ENCODE measurements at regions not wholly inside any gene's neighbourhood (a gene's known extent, or its start where the extent isn't known, plus 50 kb on each side); places are given as distances from the start of the nearest gene placed in this dataset.

DNA sequence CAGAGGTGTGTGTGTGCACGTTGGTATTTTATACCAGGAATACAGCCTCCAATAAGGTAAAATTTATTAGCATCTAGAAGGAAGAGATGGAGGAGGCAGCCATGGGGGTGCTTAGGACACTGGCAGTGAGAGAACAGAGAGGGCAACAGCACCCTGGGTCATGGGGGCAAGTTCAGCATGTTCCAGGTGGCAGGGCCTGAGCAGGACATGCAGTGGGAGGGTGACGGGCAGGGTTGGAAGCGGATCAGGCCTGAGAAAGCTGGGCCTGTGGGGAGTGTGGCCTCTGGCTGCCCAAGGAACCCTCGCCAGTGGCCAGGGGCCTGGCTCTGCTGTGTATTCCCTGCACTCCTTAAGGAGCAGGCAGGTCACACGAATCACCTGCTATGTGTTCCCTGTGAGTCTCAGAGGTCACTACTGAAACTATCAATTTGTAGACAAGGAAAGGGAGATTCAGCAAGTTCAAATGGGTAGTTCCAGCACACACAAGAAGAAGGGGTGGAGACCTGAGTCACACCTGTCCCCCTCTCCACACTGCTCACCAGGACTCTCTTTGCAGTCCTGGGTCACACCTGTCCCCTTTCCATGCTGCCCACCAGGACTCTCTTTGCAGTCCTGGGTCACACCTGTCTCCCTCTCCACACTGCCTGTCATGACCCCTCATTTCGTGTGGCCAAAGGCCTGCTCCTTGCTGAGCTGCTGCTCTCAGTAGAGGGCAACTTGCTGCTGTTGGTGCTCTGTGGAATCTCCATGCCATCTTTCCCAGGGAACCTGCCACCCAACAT, 463.9 kb upstream of the HS6ST1 start:
- no peak for DNase-seq (ENCODE audit: insufficient read length, low spot score)
- TF ChIP-seq PAX5 (IDR thresholded peaks at IDR 0.05; ENCODE audit: insufficient read depth, low read length, severe bottlenecking) (no peak), TAF1 (IDR thresholded peaks at IDR 0.05; ENCODE audit: low read depth, low read length) (no peak), POLR2A (IDR thresholded peaks at IDR 0.05; ENCODE audit: low read depth, low read length) (no peak), POU2F2 (IDR thresholded peaks at IDR 0.05; ENCODE audit: low read depth, low read length) (no peak), POLR2AphosphoS5 (IDR thresholded peaks at IDR 0.05; ENCODE audit: low read depth, low read length) (no peak), SPI1 (IDR thresholded peaks at IDR 0.05; ENCODE audit: low read depth, low read length) (no peak)
- no peak for FAIRE-seq

DNA sequence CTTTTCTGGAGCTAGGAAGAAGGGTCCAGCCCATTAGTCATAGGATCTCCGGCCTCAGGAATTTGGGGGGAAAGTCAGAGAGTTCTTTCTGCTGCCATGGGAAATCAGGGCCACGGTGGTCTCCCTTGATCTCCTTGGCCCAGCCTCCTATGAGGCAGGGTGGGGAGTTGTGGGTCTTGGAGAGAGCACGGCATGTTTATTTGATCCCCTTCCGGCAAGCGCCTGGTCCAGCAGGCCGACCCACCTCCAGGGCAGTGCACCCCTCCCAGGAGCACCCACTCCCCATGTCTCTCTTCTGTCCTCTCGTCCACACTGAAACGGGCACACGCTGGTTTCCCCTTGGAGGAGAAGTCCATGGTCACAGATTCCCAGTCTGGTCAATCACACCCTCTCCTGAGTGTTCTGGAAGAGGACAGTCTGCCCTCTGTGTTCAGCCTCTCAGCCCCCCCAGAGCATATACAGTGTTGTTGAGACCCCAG, 464.6 kb upstream of the HS6ST1 start:
- TF ChIP-seq PAX5 (IDR thresholded peaks at IDR 0.05; ENCODE audit: insufficient read depth, low read length, severe bottlenecking) = no peak
- no peak for TF ChIP-seq TAF1 (IDR thresholded peaks at IDR 0.05; ENCODE audit: low read depth, low read length)
- no peak for TF ChIP-seq POLR2AphosphoS5 (IDR thresholded peaks at IDR 0.05; ENCODE audit: low read depth, low read length)
- TF ChIP-seq POU2F2 (IDR thresholded peaks at IDR 0.05; ENCODE audit: low read depth, low read length) = no peak
- no peak for TF ChIP-seq POLR2A (IDR thresholded peaks at IDR 0.05; ENCODE audit: low read depth, low read length)
- no peak for TF ChIP-seq SPI1 (IDR thresholded peaks at IDR 0.05; ENCODE audit: low read depth, low read length)
- DNase-seq (ENCODE audit: insufficient read length, low spot score) (no peak), FAIRE-seq (no peak)

DNA sequence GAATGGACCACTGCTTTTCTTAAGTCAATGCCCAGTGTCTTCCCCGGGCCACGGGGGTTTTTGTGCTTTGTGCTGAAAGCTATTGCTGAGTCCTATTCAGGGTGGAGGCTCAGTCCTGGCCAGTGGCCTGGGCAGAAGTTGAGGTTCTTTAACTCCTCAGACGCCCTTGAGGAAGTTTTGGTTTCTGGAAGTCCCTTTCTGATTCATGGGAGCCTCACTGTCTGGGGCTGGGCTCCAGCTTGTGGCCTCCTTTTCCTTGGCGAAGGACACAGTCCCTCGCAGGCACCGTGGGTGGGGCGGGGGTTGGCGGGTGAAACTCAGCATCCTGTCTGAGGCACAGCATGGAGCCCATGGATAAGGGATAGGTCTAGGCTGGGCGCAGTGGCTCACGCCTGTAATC, 465.2 kb upstream of the HS6ST1 start:
- DNase-seq (ENCODE audit: insufficient read length, low spot score) (no peak), FAIRE-seq (no peak)
- TF ChIP-seq PAX5 (IDR thresholded peaks at IDR 0.05; ENCODE audit: insufficient read depth, low read length, severe bottlenecking) = no peak
- no peak for TF ChIP-seq SPI1 (IDR thresholded peaks at IDR 0.05; ENCODE audit: low read depth, low read length)

DNA sequence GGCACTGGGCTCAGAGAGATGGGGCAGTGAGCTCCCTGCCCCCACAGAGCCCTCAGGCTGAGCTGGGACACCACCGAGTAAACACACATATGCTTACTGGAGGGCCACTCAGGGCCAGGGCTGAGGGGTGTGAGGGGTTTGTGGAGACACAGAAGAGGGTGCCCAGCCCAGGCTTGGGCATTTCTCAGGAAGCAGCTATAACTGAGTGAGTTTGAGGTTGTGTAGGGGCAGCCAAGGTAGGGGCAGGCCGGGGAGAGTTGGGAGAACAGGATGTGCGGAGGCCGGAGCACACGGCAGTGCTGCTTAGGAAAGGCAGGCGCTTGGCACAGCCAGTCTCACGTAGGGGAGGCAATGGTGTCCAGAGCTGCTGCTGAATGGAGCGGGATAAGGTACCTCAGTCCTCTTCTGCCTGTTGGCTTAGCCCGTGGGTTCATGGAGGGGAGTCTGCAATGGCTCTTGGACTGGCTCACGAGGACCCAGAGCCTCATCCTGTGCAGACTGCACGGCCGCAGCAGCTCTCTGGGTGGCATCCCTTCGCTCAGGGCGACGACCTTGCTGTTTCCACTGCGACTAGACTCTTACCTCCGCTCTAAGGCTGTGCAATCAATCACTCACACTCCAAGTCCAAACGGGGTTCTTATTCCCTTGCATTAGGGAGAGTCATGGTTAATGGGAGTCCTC, 466.1 kb upstream of the HS6ST1 start:
- DNase-seq (ENCODE audit: insufficient read length, low spot score) (no peak), FAIRE-seq (no peak)
- TF ChIP-seq POLR2A (IDR thresholded peaks at IDR 0.05; ENCODE audit: low read depth, low read length) (no peak), POLR2AphosphoS5 (IDR thresholded peaks at IDR 0.05; ENCODE audit: low read depth, low read length) (no peak), SPI1 (IDR thresholded peaks at IDR 0.05; ENCODE audit: low read depth, low read length) (no peak), TAF1 (IDR thresholded peaks at IDR 0.05; ENCODE audit: low read depth, low read length) (no peak), POU2F2 (IDR thresholded peaks at IDR 0.05; ENCODE audit: low read depth, low read length) (no peak), PAX5 (IDR thresholded peaks at IDR 0.05; ENCODE audit: insufficient read depth, low read length, severe bottlenecking) (no peak)

DNA sequence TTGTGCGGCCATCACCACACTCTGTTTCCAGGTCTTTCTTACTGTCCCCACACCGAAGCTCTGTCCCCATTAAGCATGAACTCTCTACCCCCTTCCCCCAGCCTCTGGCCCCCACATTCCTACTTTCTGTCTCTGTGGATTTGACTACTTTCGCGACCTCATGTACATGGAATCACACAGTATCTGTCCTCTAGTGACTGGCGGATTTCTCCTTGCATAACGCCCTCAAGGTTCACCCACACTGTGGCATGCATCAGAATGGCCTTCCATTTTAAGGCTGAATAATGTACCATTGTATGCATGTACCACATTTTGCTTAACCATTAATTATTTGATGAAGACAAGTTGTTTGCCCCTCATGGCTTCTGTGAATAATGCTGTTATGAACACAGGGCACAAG, 467.6 kb upstream of the HS6ST1 start:
- TF ChIP-seq POLR2AphosphoS5 (IDR thresholded peaks at IDR 0.05; ENCODE audit: low read depth, low read length) = no peak
- no peak for TF ChIP-seq POLR2A (IDR thresholded peaks at IDR 0.05; ENCODE audit: low read depth, low read length)
- no peak for TF ChIP-seq PAX5 (IDR thresholded peaks at IDR 0.05; ENCODE audit: insufficient read depth, low read length, severe bottlenecking)
- TF ChIP-seq SPI1 (IDR thresholded peaks at IDR 0.05; ENCODE audit: low read depth, low read length) = no peak
- TF ChIP-seq POU2F2 (IDR thresholded peaks at IDR 0.05; ENCODE audit: low read depth, low read length) = no peak
- no peak for TF ChIP-seq TAF1 (IDR thresholded peaks at IDR 0.05; ENCODE audit: low read depth, low read length)
- no peak for DNase-seq (ENCODE audit: insufficient read length, low spot score)
- FAIRE-seq = no peak

DNA sequence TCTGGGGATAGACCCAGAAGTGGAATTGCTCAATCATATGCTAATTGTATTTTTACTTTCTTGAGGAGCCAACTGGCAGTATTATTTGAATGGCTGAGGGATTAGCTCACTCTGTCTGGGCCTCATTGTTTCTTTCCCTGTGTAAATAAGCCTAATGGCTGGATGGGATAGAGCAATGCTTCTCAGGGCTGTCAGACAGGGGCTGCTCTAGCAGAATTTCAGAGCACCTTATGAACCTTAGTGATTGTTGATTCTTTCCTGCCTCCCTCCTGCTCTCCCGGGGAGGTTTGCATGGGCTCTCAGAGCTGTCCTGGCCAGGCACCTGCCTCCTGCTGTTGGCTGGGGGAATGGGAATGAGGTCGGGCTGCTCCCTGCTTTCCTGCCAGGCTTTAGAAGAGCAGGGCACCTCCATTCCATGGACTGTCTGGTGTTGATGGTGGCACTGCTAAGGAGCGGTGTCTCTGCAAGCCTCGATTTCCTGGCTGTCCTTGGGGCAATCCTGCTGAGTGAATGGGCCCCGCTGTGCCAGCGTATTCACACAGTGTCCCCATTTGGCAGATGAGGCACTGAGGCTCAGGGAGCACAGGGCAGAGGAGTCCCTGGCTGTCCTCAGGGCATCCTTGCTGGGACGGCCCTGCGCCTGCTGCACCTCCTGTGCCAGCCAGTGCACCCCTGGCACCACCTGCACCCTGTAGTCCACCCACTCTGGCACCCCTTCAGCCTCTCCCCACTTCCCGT, 468.2 kb upstream of the HS6ST1 start:
- TF ChIP-seq TAF1 (IDR thresholded peaks at IDR 0.05; ENCODE audit: low read depth, low read length) (no peak), SPI1 (IDR thresholded peaks at IDR 0.05; ENCODE audit: low read depth, low read length) (no peak), PAX5 (IDR thresholded peaks at IDR 0.05; ENCODE audit: insufficient read depth, low read length, severe bottlenecking) (no peak), POLR2AphosphoS5 (IDR thresholded peaks at IDR 0.05; ENCODE audit: low read depth, low read length) (no peak), POU2F2 (IDR thresholded peaks at IDR 0.05; ENCODE audit: low read depth, low read length) (no peak), POLR2A (IDR thresholded peaks at IDR 0.05; ENCODE audit: low read depth, low read length) (no peak)
- FAIRE-seq = no peak
- no peak for DNase-seq (ENCODE audit: insufficient read length, low spot score)

DNA sequence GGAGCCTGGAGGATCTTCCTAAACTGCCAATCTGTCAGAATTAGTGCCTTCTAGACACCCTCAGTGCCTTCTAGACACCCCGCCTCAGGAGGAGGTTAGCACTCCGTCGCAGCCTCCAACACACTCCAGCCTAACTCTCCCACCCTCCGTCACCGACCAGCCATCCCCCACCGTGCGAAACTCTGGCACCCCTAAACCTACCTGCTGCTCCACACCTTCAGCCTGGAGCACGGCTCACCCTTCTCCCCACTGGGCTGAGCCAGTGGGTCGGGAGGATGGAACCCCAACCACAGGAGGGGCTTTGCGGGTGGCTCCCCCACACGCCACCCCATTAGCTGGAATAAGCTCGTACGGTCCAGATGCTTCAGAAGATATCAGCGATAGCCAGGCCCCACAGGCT, 468.9 kb upstream of the HS6ST1 start:
- DNase-seq (ENCODE audit: insufficient read length, low spot score) (no peak), FAIRE-seq (no peak)
- TF ChIP-seq SPI1 (IDR thresholded peaks at IDR 0.05; ENCODE audit: low read depth, low read length) (no peak), TAF1 (IDR thresholded peaks at IDR 0.05; ENCODE audit: low read depth, low read length) (no peak), PAX5 (IDR thresholded peaks at IDR 0.05; ENCODE audit: insufficient read depth, low read length, severe bottlenecking) (no peak), POLR2AphosphoS5 (IDR thresholded peaks at IDR 0.05; ENCODE audit: low read depth, low read length) (no peak), POU2F2 (IDR thresholded peaks at IDR 0.05; ENCODE audit: low read depth, low read length) (no peak), POLR2A (IDR thresholded peaks at IDR 0.05; ENCODE audit: low read depth, low read length) (no peak)

DNA sequence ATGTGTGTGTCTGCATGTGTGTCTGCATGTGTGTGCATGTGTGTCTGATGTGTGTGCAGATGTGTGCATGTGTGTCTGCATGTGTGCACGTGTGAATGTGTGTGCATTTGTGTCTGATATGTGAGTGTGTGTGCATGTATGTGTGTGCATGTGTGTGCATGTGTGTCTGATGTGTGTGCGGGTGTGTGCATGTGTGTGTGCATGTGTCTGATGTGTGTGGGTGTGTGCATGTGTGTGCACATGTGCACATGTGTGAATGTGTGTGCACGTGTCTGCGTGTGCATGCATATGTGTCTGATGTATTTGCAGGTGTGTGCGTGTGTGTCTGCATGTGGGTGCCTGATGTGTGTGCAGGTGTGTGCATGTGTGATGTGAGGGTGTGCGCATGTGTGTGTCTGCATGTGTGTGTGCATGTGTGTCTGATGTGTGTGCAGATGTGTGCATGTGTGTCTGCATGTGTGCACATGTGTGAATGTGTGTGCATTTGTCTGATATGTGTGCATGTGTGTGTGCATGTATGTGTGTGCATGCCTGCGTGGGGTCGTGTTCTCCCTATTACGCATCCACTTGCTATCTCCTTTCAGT, 470.1 kb upstream of the HS6ST1 start:
- TF ChIP-seq POU2F2 (IDR thresholded peaks at IDR 0.05; ENCODE audit: low read depth, low read length) (no peak), SPI1 (IDR thresholded peaks at IDR 0.05; ENCODE audit: low read depth, low read length) (no peak), TAF1 (IDR thresholded peaks at IDR 0.05; ENCODE audit: low read depth, low read length) (no peak), PAX5 (IDR thresholded peaks at IDR 0.05; ENCODE audit: insufficient read depth, low read length, severe bottlenecking) (no peak), POLR2AphosphoS5 (IDR thresholded peaks at IDR 0.05; ENCODE audit: low read depth, low read length) (no peak), POLR2A (IDR thresholded peaks at IDR 0.05; ENCODE audit: low read depth, low read length) (no peak)
- DNase-seq (ENCODE audit: insufficient read length, low spot score) (no peak), FAIRE-seq (peak; percentile 58)

DNA sequence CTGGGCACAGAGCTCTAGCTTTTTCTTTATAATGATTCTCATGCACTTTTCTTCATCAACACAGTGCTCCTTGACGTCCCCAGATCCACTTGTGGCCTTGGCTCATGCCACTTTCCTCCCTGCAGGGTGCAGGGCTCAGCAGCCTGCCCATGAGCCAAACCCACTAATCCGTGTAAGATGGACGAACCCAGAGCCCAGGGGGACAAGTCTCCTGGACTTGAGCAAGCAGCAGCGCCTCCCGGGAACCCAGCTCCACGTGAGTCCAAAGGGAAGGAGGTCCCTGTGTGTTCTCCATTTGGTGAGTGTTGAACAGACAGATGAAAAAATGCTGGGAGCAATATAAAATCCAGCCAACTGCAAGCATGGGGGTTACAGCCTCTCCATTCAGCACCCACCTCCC, 470.6 kb upstream of the HS6ST1 start:
- FAIRE-seq = no peak

More for the DNA sequence above, 470.6 kb upstream of the HS6ST1 start:
- DNase-seq (ENCODE audit: insufficient read length, low spot score) = no peak
- TF ChIP-seq POLR2A (IDR thresholded peaks at IDR 0.05; ENCODE audit: low read depth, low read length) = no peak
- TF ChIP-seq PAX5 (IDR thresholded peaks at IDR 0.05; ENCODE audit: insufficient read depth, low read length, severe bottlenecking) = no peak
- TF ChIP-seq SPI1 (IDR thresholded peaks at IDR 0.05; ENCODE audit: low read depth, low read length) = no peak
- TF ChIP-seq POU2F2 (IDR thresholded peaks at IDR 0.05; ENCODE audit: low read depth, low read length) = no peak
- TF ChIP-seq TAF1 (IDR thresholded peaks at IDR 0.05; ENCODE audit: low read depth, low read length) = no peak
- no peak for TF ChIP-seq POLR2AphosphoS5 (IDR thresholded peaks at IDR 0.05; ENCODE audit: low read depth, low read length)
